Suppressor macrophage (primary cell): ENCODE measurements at regions not wholly inside any gene's neighbourhood (a gene's known extent, or its start where the extent isn't known, plus 50 kb on each side); places are given as distances from the start of the nearest gene placed in this dataset.

Experiments
- DNase-seq, 4 experiments: peaks; one replicate each; pipeline ENCODE4 v3.0.0-alpha.2; 2020 to 2022

DNA sequence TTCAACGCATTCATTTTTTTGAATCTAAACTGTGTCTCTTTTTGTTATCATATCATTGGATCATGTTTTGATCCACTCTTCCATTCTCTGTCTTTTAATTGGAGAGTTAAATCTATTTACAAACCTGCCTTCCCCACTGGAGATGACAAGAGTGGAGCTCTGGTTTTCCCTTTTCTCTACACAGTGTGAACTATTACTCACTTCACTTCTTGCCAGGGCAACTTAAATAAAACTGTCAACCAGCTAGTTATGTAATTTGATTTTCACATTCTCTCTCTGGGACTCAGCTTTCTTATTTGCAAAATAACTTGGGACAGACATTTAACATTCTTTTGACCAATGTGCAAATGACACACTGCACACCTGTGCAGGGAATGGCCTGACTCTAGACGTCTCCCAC lies 230.8 kb upstream of the CST7 start:
- DNase-seq, result no peak

GRCh38 chr20:24718696-24719095 lies 230.4 kb upstream of the CST7 start:
- DNase-seq, result no peak

GRCh38 chr20:24720957-24721356 lies 228.1 kb upstream of the CST7 start:
- DNase-seq, result no peak

DNA sequence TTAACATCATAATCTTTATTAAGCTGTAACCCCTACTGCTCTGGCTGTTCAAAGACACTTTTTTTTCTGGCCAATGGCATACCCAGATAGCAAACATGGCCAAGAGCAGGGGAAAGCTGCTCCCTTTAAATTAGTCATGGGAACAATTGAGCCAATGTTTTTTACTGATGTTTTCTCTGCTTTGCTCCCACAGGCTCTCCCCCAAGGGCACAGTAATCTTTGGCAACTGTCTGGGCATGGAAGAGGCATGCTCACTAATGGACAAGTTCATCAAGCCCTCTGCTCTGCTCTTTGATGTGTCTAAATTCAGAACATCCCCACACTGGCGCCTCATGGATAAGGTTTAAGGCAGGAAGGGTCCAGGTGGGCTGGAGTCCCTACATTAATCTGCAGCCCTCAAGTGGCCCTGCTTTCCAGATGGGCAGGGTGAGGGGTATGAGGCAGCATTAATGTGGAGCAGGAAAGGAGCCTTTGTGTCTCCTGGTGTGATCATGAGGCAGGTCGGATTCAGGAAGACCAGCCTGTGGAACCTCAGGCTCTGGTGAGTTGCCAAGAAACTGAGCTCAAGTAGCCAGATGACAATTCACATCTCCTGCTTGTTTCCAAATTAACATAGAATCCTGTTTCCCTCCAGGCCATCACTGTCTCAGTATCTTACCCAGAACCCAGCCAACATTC lies 227.0 kb upstream of the CST7 start:
- DNase-seq, result no peak

- no peak for DNase-seq
These were observed 226.5 kb upstream of the CST7 start for GRCh38 chr20:24722586-24722985.

- DNase-seq, result peak; percentile 47 to 68 (median 60)
These were observed 225.9 kb upstream of the CST7 start for GRCh38 chr20:24723186-24723585.

DNA sequence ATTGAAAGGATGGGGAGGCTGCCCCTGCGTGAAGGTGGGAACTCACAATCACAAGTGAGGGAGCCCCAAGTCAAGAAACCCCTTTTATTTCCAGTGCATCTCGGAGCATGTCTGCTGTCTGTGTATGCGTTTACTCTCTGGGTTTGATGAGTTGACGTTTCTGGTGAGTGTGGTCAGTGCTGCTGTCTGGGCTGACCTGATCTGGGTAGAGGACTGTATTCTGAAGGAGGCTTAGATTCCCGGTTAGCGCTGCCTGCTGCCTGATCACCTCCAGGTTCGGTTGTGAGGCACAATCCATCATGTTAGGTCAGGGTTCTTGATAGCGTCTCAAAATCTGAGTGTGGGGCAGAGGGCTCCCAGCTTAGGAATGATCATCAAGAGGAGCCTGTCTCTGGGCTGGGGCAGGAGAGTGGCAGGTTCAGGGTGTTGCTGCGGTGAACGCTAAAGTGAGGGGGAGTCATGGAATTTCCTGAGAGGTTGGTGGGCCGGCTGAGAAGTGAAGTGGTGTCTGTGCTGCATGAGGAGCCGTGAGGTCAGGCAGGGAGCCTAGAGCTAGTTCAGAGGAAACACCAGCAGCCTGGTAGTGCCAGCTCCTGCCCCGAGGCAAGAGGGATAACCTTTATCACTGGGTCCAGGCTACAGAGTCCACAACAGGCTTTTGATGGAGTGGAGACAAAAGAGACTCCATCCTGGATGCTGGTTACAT lies 225.3 kb upstream of the CST7 start:
- DNase-seq, result peak in 1 of 4 experiments; percentile 11

DNA sequence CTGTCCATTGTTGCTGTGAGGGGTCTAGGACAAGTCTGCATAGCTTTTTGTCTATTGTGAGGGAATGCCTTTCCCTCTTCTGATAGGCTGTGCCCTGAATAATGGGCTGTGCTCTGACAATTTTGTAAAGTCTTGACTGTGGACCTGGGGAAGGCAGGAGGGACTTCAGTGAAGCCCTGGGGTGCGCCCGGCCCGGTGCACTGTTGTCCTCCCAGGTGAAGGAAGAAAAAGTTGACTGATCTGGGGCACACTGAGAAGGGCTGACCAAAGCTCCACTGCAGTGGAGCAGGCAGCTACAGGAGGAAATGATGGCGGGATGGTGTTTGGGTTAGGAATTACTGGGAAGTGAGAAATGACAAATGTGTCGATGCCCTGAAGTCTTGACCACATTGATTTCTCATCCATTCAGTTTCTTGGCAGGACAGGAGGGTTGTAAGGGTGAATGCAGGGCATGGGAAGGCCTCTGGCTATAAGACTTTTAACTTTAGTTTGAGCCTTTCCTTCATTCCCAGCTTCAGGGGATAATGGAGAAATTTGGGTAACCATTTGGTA lies 224.0 kb upstream of the CST7 start:
- DNase-seq, result no peak

DNA sequence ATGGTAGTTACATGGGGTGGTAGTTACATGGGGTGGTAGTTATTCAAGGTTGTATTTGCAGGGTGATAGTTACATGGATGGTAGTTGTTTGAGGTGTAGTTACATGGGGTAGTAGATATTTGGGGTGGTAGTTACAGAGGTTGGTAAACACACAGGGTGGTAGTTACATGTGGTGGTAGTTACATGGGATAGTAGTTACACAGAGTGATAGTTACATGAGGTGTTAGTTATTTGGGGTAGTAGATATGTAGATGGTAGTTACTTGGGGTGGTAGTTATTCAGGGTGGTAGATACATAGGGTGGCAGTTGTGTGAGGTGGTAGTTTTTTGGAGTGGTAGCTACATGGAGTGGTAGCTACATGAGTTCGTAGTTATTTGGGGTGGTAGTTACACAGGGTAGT lies 221.3 kb upstream of the CST7 start:
- DNase-seq, result no peak

GRCh38 chr20:24729896-24730605 lies 219.0 kb upstream of the CST7 start:
- no peak for DNase-seq

DNA sequence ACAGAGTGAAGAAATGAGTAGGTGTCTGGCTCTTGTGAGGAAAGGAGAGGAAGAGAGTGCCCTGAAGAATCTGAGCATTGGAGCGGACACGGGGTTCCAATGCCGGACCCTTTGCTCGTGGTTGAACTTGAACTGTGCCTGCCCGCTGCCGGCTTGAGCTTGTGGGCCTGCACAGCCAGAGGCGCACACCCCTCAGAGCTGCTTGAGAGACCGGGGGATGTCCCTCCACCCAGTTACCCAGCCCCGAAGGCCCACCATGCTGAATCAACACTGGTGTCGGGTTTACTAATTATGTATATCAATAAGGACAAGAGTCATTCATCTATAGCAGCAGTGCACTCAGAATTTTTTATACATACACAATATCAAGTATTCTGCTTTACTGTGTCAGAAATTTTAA lies 218.3 kb upstream of the CST7 start:
- DNase-seq, result no peak

- no peak for DNase-seq
These were observed 217.8 kb upstream of the CST7 start for GRCh38 chr20:24731312-24731711.

GRCh38 chr20:24732076-24732475 lies 217.0 kb upstream of the CST7 start:
- DNase-seq, result no peak

DNA sequence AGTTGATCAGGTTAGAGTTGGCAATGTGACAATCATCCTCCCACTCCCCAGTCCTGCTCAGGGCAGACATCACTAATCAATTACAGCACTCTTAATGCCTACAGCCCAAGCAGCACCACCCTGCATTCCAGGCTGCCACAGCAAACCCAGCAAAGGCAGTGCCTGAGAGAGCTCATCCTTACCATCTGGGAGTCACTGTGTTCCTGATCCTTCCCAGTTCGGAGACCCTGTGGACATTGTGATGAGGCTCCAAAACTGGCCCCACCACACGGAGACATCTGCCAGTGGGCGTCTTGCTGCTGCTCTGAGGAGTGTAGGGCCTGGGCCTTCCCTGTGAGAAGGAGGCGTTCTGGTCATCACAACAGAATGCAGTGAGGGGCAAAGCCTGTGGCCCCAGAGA lies 216.5 kb upstream of the CST7 start:
- DNase-seq, result peak in 1 of 4 experiments; percentile 27

DNA sequence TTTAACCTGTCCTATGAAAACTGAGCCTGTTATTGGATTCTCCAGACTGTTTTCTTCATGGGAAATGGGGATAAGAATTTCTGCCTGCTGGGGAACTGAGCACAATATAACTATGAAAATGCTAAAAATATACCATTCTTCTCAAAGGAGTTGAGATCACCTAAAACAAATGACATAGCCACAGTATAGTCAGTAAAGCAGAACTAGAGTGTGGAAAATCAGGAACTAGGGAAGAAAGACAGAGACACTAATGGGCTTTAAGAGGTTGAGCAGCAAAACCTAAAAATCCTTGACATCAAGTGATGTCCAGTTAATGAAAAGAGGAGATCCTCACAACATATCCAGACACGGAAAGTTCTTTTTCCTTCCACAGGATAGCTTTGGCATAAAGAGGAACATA lies 215.7 kb upstream of the CST7 start:
- peak in 3 of 4 experiments; percentile 16 to 58 (median 55) for DNase-seq

DNA sequence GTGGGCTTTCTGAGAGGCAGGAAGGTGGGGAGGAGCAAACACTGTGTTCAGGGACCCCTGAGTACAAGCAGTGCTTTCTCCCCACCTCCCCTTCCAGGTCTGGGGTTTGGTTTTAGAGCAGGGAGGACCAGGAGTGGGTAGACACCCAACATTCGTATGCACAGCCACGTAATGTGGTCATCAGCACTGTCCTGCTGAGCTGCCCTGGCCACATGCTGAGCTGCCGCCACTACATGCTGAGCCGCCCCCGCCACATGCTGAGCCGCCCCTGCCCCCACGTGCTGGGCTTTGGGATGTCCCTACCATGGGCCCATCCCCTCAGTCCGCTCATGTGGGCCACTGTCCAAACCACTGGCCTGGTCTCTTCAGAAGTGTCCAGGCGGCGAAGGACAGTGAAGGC lies 214.9 kb upstream of the CST7 start:
- DNase-seq, result no peak

DNA sequence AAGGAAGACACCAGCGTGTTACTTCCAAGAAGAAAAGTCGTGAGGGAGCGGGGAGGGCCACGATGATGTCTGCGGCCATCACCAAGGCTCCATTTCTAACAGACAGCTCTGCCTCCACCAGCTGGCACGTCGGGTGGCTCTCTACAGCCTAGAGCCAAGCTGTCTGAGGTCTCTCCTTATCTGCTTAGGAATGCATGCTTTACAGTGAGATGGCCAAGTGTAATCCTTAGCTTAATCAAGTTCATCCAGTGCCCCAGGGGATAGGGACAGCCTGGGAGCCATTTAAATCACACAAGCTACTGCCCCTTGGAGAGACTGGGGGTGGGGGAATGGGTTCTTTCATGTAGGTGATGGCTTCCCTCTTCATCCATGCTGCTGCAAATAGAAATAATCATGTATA lies 213.8 kb upstream of the CST7 start:
- DNase-seq, result no peak

GRCh38 chr20:24736131-24736843 lies 212.8 kb upstream of the CST7 start:
- DNase-seq, result no peak

DNA sequence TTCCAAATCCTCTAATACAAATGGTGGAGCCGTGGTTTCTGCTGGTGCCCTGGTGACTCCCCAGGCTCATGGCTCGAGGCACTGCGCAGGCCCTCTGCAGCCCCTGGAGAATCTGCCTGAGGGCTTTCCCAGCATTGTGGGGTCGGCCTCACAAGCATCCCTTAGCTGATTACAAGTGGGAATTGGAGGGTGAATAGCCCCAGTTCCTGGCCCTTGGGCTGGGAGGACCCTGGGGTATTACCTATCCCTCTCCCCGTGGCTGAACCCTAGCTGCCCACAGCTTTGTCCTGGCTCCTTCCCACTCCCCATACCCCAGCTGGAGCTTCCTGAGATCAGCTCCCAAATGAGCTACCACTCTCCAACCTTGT lies 212.2 kb upstream of the CST7 start:
- no peak for DNase-seq

GRCh38 chr20:24737212-24737850 lies 211.7 kb upstream of the CST7 start:
- DNase-seq, result no peak

- DNase-seq, result no peak
These were observed 210.9 kb upstream of the CST7 start for GRCh38 chr20:24738058-24738775.
